IMR-90 (cell line): ENCODE measurements at regions not wholly inside any gene's neighbourhood (a gene's known extent, or its start where the extent isn't known, plus 50 kb on each side); places are given as distances from the start of the nearest gene placed in this dataset.

ENCODE experiments used
- ATAC-seq: fragments of 200-7000 bp; cut with Tn5 transposase; 2 replicates; pipeline ENCODE4 v1.9.1; 2020; ENCODE audit warnings: low read depth, mild to moderate bottlenecking, moderate library complexity
- BruUV-seq: library from RNA; stranded (reverse); fragments of 400-500 nt; replicated peaks from 2 replicates; lab custom pipeline; 2021; lab: Mats Ljungman, UMichigan
- CTCF ChIA-PET: fragments of 300-600 bp; formaldehyde crosslinking; extraction: SDS; loops from one replicate; lab custom pipeline; 2021; ENCODE audit warnings: antibody characterized with exemption; lab: Yijun Ruan, JAX
- POLR2A ChIA-PET: fragments of 300-600 bp; sonication (Branson Sonifier 250); formaldehyde crosslinking; loops from one replicate; lab custom pipeline; 2022; ENCODE audit warnings: antibody characterized with exemption; ENCODE audit not compliant: unreplicated experiment; lab: Charles Lee
- DNase-seq: peaks from one replicate; pipeline ENCODE4 v3.0.0; 2013
- H2AFZ ChIP-seq: replicated peaks from 2 replicates; pipeline ENCODE3; 2013; ENCODE audit warnings: low read length, mild to moderate bottlenecking; ENCODE audit not compliant: poor library complexity
- H2AK5ac ChIP-seq: 2 replicates; pipeline ENCODE4 v1.6.1; 2013; ENCODE audit warnings: low read depth, low read length, inconsistent platforms
- H2AK9ac ChIP-seq: replicated peaks from 2 replicates; pipeline ENCODE3; 2013; ENCODE audit warnings: mild to moderate bottlenecking, low read depth, low read length, moderate library complexity; ENCODE audit not compliant: poor library complexity
- H2BK120ac ChIP-seq: 2 replicates; pipeline ENCODE4 v1.6.1; 2013; ENCODE audit warnings: low read depth, low read length, inconsistent platforms
- H2BK15ac ChIP-seq: 3 replicates; pipeline ENCODE4 v1.6.1; 2013; ENCODE audit warnings: low read depth, low read length, inconsistent platforms
- H2BK20ac ChIP-seq: 2 replicates; pipeline ENCODE4 v1.6.1; 2013; ENCODE audit warnings: low read depth, mild to moderate bottlenecking, inconsistent platforms, low read length, moderate library complexity
- H2BK5ac ChIP-seq: 2 replicates; pipeline ENCODE4 v1.6.1; 2013; ENCODE audit warnings: mild to moderate bottlenecking, low read depth, low read length, inconsistent platforms; ENCODE audit not compliant: poor library complexity, severe bottlenecking
- H3K14ac ChIP-seq: replicated peaks from 2 replicates; pipeline ENCODE4 v1.6.1; 2013; ENCODE audit warnings: low read depth, low read length, inconsistent platforms
- H3K18ac ChIP-seq: 2 replicates; pipeline ENCODE4 v1.6.1; 2013; ENCODE audit warnings: low read depth, low read length, control low read depth
- H3K23ac ChIP-seq: 2 replicates; pipeline ENCODE4 v1.6.1; 2013; ENCODE audit warnings: low read depth, low read length, inconsistent platforms
- H3K27ac ChIP-seq: 2 replicates; pipeline ENCODE4 v1.5.1; 2013; ENCODE audit warnings: mild to moderate bottlenecking, control low read depth, low read length; ENCODE audit not compliant: insufficient read depth
- H3K27me3 ChIP-seq: 2 replicates; pipeline ENCODE4 v1.6.1; 2013; ENCODE audit warnings: low read length; ENCODE audit not compliant: control insufficient read depth, insufficient read depth
- H3K36me3 ChIP-seq: 2 replicates; pipeline ENCODE4 v1.6.1; 2013; ENCODE audit warnings: low read length, mixed read lengths; ENCODE audit not compliant: control insufficient read depth, insufficient read depth
- H3K4ac ChIP-seq: 2 replicates; pipeline ENCODE4 v1.6.1; 2013; ENCODE audit warnings: low read depth, low read length, inconsistent platforms
- H3K4me1 ChIP-seq: 2 replicates; pipeline ENCODE4 v1.6.1; 2013; ENCODE audit warnings: low read length, mixed read lengths; ENCODE audit not compliant: control insufficient read depth, insufficient read depth
- H3K4me2 ChIP-seq: 2 replicates; pipeline ENCODE4 v1.6.1; 2013; ENCODE audit warnings: low read depth, mild to moderate bottlenecking, control low read depth, low read length, moderate library complexity
- H3K4me3 ChIP-seq: 2 replicates; pipeline ENCODE4 v1.5.1; 2013; ENCODE audit warnings: low read depth, mild to moderate bottlenecking, control low read depth, low read length, moderate library complexity; ENCODE audit not compliant: insufficient read depth
- H3K56ac ChIP-seq: 2 replicates; pipeline ENCODE4 v1.6.1; 2013; ENCODE audit warnings: low read length, inconsistent platforms; ENCODE audit not compliant: insufficient read depth; ENCODE audit errors: extremely low read depth
- H3K79me1 ChIP-seq, 2 experiments: 2 replicates each; pipeline ENCODE4 v1.6.1; 2013; ENCODE audit warnings: low read length in 2 of 2, inconsistent platforms in 1 of 2, low read depth in 1 of 2
- H3K9ac ChIP-seq: 2 replicates; pipeline ENCODE4 v1.6.1; 2013; ENCODE audit warnings: low read depth, low read length, control low read depth
- H3K9me1 ChIP-seq: 2 replicates; pipeline ENCODE4 v1.6.1; 2013; ENCODE audit warnings: low read length, inconsistent platforms; ENCODE audit not compliant: insufficient read depth
- H3K9me3 ChIP-seq: 2 replicates; pipeline ENCODE4 v1.6.1; 2013; ENCODE audit warnings: low read length; ENCODE audit not compliant: control insufficient read depth, insufficient read depth
- H4K20me1 ChIP-seq: 2 replicates; pipeline ENCODE4 v1.6.1; 2013; ENCODE audit warnings: low read length, inconsistent platforms; ENCODE audit not compliant: insufficient read depth
- H4K5ac ChIP-seq: 2 replicates; pipeline ENCODE4 v1.6.1; 2013; ENCODE audit warnings: mild to moderate bottlenecking, low read depth, low read length, control low read depth
- H4K8ac ChIP-seq, 2 experiments: 2 replicates each; pipeline ENCODE4 v1.6.1; 2013; ENCODE audit warnings: low read depth in 2 of 2, low read length in 2 of 2, control low read depth in 1 of 2, inconsistent platforms in 1 of 2
- H4K91ac ChIP-seq: 2 replicates; pipeline ENCODE4 v1.6.1; 2013; ENCODE audit warnings: low read depth, low read length, inconsistent platforms; ENCODE audit not compliant: insufficient read depth
- CEBPB ChIP-seq: IDR thresholded peaks from 2 replicates; pipeline ENCODE4 v1.6.1; 2012; ENCODE audit warnings: low read depth, low read length, improper control_type of control experiment
- FOS ChIP-seq: fragments of 150-350 bp; IDR thresholded peaks from 2 replicates; pipeline ENCODE4 v1.6.1; 2016; ENCODE audit warnings: low read depth, low read length
- NFE2L2 ChIP-seq: fragments of 150-350 bp; IDR thresholded peaks from 2 replicates; pipeline ENCODE4 v1.6.1; 2016; ENCODE audit warnings: low read depth, mild to moderate bottlenecking, low read length
- SMC3 ChIP-seq: fragments of 150-350 bp; IDR thresholded peaks from 2 replicates; pipeline ENCODE4 v1.6.1; 2016; ENCODE audit warnings: low read depth, mild to moderate bottlenecking, antibody characterized with exemption, low read length, moderate library complexity
- WGBS, 2 experiments: methylation state at CpG; one replicate each; pipeline versions ENCODE4 v1.1.5 to v1.1.7; 2013; ENCODE audit warnings: missing lambda C conversion rate in 2 of 2; ENCODE audit not compliant: insufficient read length in 1 of 2; ENCODE audit errors: extremely low coverage in 2 of 2; 5-methylcytosine and 5-hydroxymethylcytosine counted together
- dilution Hi-C: fragments of 300-500 bp; cut with HindIII; formaldehyde crosslinking; loops from one replicate; pipeline ENCODE4 v1.14.3; 2018; ENCODE audit warnings: low sequenced_read_pairs; ENCODE audit not compliant: unreplicated experiment
- in situ Hi-C: fragments of 300-500 bp; cut with MboI; formaldehyde crosslinking; loops from 3 replicates; pipeline ENCODE4 v1.14.3; 2019; ENCODE audit warnings: low sequenced_read_pairs, inconsistent platforms, mixed read lengths
- intact Hi-C: fragments of 100-400 bp; cut with micrococcal nuclease; formaldehyde crosslinking; loops from 2 replicates; pipeline ENCODE4 v1.10.0; 2022

DNA sequence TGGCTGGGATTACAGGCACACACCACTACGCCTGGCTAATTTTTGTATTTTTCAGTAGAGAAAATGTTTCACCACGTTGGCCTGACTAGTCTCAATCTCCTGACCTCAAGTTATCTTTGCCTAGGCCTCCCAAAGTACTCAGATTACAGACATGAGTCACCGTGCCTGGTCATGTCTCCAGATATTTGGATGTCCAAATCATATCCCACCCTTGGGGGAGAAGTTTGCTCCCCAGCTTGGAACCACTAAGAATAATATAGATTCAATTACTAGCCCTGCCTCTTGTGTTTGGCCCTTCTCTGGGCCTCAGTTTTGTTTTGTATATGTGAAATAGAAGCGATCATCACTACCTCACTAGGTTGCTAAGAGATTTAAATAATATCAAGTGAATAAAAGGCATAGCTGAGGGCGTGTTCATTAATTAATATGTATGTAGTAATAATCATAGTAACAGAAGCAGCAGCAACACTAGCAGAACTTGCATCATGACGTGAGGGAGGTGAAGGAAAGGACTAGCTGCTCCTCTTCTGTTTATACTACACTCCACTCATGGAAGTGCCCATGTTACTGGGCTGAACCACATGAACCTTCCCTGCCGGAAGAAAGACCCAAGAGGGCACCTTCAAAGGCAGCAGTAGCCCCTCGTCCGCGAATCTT is 253.6 kb upstream of the XYLT1 start:
- Histone ChIP-seq H3K9me3 (no peaks in the 10 kb centered on the region), H4K20me1 (no peaks in the 10 kb centered on the region), H3K79me1 (no peaks in the 10 kb centered on the region), H2BK15ac (peak overlapping the region; percentile 27; the same call in 1 of the 3 replicates), H2BK5ac (peak overlapping the region; percentile 93), H3K23ac (peak overlapping the region; percentile 45; the same call in 1 of the 2 replicates), H2AK5ac (no peak overlapping the region; the same call in 1 of the 2 replicates), H3K14ac (peak overlapping the region; percentile 55), H2BK120ac (peak overlapping the region; percentile 82), H3K4me1 (peaks cover 4% of the 10 kb centered on the region), H3K4ac (peak overlapping the region; percentile 76), H4K5ac (0 out of 2 replicates have a peak overlapping the region, but pooled peaks have one; percentile 52), H3K9ac (no peak overlapping the region), H3K4me2 (peak overlapping the region; percentile 9; the same call in 1 of the 2 replicates), H3K18ac (peak overlapping the region; percentile 90), H4K8ac (peak overlapping the region; percentile 66 to 88; a peak in 2 of 4 replicates), H2AK9ac (no peak overlapping the region), H2BK20ac (peak overlapping the region; percentile 72), H3K4me3 (no peak overlapping the region), H3K9me1 (no peaks in the 10 kb centered on the region), H4K91ac (peak overlapping the region; percentile 59), H3K27ac (peak overlapping the region; percentile 97; the same call in 1 of the 2 replicates), H2AFZ (peak overlapping the region; percentile 61), H3K27me3 (no peaks in the 10 kb centered on the region), H3K36me3 (no peaks in the 10 kb centered on the region), H3K56ac (no peak overlapping the region)
- dilution Hi-C loops, result no loop called here
- intact Hi-C loops, result no loop called here
- ChIA-PET CTCF (interaction anchor here (0.9 kb wide), 1 partner anchor 74 kb away, joined by 3 read pairs; no protein-coding TSS in a partner anchor), POLR2A (no interaction called here)
- no CpG with 5 or more reads among the region's 10 CpGs for WGBS, 2 experiments
- in situ Hi-C loops, result no loop called here
- peak; percentile 82 for DNase-seq
- peak; percentile 89 for ATAC-seq
- BruUV-seq, result no TSS peak
- TF ChIP-seq SMC3 (no peak), NFE2L2 (no peak), FOS (0 out of 2 replicates have a peak, but pooled peaks have one; percentile 40), CEBPB (peak; percentile 52; the same call in 1 of the 2 replicates)
